Activated CD4-positive, alpha-beta T cell treated with anti-CD3 and anti-CD28 coated beads for 24 hours (primary cell): ENCODE measurements at regions not wholly inside any gene's neighbourhood (a gene's known extent, or its start where the extent isn't known, plus 50 kb on each side); places are given as distances from the start of the nearest gene placed in this dataset.

Experiments
- DNase-seq, 2 donors: peaks; one replicate each; pipeline ENCODE4 v3.0.0-alpha.2; 2020; ENCODE audit warnings: low read depth in 2 of 2

DNA sequence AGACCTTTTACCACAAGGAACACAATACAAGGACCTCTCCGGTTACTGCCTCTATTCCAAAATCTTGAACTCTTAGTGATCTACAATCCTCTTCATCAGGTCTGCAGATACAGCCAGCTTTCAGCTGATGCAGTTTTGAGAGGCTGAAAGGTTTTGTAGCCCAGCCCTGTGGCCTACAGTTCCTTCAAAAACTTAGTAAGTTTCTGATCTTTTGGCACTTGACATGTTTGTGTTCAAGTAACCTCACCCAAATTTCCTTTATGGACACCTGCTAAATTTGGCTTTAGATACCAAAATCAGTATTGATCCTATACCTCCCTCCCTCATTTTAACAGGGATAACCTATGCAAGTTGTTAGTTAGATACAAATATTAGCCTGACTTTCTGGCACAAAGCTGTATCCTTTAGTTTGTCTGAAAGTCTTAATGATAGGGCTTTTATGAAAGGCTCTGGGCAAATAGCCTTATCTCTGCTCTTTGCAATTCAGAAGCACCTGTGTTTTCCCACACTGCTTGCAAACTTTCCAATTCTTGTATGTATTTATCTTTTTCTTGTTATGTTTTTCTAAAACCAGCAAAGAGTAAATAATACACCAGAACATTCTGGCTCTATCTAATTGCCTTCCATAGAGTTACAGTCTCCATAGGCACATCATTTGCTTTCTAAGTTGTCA is 650.5 kb upstream of the KLHL29 start:
- no peak for DNase-seq

DNA sequence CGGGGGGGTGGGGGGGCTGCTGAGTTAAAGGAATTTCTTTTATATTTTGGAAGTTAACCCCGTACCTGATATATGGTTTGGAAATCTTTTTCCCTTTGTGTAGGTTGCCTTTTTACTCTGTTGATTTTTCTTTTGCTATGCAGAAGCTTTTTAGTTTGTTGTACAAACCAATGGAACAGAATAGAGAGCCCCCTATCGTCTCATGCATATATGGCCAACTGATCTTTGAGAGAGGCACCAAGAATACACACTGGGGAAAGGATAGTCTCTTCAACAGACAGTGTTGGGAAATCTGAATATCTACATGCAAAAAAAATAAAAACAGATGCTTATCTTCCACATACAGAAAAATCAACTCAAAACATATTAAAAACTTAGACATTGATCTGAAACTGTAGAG is 647.8 kb upstream of the KLHL29 start:
- DNase-seq = no peak

DNA sequence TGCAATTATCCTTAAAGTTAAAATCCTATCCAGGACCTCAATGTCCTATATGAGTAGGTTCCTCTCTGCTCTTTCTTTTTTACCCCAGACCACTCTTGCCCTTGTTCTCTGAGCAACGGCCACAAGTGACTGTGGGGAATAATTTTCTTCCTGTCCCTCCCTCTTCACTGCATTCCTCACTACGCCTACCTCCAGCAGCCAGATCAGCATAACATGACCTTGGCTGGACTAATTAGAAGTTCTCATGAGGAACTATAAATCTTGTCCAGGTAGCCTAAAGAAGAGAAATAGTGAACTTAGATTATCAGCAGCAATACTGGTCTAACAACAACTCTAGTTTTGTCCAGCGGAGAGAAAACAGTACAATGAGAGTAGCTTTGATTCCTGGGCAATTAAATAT is 643.8 kb upstream of the KLHL29 start:
- no peak for DNase-seq

DNA sequence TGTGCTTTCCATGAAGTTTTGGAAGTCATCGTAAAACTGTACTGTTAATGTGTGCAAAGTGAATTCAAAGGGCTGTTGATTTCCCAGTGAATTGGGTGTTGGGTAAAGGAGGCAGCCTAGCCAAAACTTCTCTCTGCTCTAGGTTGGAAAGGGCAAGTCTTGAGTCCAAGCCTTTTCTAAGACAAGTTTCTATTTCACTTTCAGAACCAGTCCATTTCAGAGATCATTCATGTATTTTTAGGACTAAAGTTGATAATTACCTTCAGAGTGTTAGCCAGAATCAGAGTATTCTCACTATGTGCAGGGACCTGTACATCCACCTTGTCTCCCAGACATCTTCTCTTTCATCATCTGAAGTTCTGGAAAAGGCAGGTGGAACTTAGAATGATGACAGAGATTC is 636.1 kb upstream of the KLHL29 start:
- no peak for DNase-seq

DNA sequence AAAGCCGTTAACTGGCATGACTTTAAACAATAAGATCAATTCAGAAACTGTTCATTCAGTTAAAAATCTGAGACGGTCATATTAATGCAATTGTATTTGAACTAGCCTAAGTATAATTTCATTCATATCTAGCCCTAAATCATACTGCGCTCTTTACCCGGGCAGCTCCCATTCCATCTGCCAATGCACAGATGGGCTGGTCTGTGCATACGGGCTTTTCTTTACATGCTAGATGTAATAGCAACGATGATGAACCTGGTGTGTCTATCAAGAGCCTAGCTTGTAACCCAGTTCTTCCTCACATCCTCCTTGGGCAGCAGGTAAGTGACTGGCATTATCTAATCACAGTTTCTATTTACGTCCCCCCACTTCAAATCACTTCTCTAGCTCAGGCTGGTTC is 631.5 kb upstream of the KLHL29 start:
- no peak for DNase-seq

DNA sequence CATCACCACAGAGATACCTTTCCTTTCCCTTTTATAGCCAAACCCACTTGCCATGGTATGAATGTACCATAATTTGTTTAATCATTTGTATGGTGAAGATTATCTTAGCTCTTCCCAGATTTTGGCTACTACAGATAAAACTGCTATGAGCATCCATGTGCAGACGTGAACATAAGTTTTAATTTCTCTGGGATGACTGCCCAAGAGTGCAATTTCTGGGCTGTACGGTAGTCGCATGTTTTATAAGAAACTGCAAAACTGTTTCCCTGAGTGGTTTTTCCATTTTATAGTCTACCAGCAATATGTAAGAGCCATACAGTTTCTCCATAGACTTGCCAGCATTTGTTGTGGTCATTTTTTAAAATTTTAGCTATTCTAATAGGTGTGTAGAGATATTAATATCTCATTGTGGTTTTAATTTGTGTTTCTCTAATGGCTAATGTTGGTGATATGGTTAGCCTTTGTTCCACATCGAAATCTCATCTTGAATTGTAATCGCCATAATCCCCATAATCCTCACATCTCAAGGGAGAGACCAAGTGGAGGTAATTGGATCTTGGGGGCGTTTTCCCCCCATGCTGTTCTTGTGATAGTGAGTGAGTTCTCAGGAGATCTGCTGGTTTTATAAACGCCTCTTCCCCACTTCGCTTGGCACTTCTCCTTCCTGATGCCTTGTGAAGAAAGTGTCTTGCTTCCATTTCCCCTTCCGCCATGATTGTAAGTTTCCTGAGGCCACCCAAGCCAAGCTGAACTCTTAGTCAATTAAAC is 628.5 kb upstream of the KLHL29 start:
- no peak for DNase-seq

DNA sequence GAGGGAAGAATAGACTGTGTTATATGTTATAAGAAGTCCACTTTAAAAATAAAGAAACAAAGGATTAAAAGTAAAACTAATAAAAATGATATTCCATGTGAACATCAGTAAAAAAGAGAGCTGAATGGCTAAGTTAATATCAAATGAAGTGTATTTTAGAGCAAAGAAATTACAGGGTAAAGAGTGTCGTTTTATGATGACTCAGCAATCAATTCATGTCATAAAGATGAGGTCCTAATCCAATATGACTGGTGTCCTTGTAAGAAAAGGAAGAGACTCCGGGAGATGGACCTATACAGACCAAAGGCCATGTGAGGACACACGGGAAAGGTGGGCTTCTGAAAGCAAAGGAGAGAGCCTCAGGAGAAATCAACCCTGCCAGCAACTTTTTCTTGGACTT is 615.5 kb upstream of the KLHL29 start:
- DNase-seq = no peak

DNA sequence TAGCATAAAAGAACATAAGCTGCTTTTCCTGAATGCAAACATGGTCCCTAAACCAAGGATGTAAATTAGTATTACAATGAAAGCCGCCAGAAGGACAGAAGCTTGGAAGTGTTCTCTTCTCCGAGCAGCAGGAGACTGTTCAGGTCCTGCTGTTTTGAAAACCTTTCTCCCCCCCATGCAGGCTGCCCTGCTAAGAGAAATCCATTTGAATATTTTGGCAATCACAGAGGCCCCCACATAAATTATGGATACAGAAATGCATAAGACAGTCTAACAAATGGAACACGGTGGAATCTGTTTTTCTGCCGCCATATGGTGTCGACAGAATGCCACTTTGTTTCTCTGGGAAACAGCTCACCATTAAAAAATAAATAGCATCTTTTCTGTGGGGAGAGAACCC is 600.4 kb upstream of the KLHL29 start:
- DNase-seq = no peak

DNA sequence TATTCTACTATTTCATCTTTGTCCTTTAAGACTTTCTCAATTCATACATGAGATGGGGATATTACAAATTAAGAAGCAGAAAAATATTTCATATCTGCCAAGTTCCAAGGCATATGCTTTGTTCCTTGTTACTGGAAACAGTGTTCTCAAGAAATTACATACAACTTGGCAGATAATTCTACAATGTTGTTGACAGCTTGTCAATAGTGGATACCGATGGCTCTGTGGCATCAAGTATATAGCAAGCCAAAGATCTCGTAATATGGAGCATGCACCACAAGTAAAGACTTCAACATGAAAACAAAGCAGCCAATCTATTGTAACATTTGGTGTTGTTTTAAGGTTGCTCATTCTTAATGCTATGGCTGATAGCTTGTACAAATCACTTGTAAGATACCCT is 598.2 kb upstream of the KLHL29 start:
- DNase-seq = no peak

DNA sequence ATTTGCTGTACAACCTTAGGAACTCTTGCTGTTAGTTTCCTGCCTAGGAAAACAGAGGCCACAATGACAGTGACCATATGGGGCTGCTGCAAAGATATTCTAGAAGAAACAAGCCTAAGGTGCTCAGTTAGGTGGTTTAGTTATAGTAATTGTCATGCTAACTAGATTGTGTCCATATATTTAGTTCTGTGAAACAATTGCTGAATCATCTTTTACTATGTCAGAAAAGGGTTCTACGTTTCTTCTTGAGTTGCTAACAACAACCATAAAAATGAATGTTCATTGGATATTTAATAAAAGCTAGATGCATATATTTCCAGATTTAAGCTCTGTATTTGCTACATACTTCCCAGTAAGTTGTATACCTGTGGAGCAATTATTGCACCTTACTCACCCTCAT is 597.2 kb upstream of the KLHL29 start:
- DNase-seq = no peak

DNA sequence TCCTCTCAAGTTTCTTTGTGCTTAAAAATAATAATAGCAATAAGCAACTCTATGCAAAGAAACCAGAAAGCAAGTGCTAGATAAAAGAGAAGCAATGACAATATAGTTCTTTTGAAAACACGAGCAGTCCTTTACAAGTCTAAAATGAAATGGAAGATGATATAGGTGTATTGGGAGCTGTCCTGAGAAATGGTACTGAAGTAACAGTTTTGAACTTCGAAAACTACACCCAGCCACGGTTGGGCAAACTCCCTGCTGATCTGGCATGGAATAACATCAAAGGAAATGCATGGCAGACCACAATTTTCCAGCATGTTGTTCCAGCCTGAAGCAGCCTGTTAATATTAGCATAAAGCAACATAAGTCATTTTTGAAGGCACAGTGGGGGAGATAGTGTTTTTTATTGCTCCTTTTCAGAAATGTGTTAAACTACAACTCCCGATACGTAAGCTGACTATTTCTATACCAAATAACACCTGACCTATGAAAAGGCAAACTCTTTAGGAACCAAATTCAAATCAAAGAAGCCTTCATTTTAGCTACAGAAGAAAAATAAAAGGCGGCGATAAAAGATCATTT is 596.1 kb upstream of the KLHL29 start:
- no peak for DNase-seq

DNA sequence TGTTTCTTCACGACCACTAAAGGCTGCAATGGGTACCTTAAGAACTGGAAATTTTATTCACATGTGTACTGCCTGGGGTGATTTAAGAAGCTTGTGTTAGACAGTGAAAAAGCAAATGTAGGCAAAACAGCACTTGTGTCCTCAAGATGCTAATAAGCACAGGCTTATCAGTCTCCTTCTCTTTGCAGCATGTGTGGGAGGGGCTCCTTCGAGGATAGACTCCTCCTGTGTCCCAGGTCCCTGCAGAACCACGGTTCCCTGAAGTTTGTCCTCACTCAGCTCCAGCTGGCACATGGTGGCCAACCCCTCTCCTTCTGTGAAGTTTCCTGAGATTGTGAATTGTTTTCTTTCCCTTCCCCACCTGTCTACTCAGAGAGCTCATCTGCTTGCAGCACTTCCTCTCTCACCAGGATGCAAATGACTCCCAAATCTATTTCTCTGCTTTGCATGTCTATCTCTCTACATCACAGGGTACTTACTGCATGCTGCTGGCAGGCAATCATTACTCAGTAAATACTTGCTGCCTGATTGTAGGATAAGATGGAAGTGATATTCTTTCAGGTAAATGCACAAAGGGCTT is 589.6 kb upstream of the KLHL29 start:
- no peak for DNase-seq

DNA sequence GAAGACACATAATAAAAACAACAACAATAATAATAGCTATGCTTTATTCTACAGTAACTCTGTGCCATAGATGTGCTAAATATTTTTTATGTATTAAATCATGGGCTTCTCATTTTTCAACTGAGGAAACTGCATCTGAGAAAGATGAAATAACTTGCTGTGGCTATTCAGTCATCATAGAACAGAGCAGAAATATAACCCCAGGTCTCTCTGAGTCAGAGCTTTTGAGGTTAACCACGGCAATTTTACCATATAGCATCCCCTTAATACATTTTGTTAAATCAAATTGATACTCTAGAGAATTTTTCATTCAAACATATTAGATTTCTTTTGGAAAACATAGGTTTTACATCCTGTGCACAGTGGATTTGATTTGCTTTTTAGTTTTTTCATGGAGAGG is 586.6 kb upstream of the KLHL29 start:
- DNase-seq = no peak

DNA sequence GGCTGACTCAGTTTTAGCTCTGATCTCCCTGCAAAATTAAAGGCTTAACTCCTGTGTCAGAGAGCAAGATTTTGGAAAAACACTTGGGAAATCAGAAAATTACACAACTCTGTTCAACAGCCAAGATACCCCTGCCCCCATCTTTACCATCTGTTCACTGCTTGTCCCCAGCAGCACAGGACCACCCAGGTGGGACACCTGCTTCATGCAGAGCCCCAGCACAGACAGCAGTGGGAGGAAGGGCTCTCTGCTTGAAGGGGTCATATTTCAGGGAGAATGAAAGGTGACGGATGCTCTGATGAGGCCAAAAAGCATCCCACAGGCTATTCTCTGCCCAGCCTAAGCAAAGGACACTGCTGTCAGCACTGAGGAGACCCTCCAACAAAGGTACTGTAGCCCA is 584.6 kb upstream of the KLHL29 start:
- DNase-seq = no peak

DNA sequence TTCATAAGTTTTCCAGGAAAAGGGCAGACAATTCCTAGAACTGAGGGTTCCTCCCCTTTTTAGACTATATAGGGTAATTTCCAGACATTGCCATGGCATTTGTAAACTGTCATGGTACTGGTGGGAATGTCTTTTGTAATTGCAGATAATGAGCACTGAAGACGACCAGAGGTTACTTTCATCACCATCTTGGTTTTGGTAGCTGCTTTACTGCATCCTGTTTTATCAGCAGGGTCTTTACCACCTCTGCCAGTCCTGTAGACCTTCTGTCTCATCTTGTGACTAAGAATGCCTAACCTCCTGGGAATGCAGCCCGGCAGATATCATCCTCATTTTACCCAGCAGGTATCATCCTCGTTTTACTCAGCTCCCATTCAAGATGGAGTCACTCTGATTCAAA is 583.9 kb upstream of the KLHL29 start:
- DNase-seq = no peak

DNA sequence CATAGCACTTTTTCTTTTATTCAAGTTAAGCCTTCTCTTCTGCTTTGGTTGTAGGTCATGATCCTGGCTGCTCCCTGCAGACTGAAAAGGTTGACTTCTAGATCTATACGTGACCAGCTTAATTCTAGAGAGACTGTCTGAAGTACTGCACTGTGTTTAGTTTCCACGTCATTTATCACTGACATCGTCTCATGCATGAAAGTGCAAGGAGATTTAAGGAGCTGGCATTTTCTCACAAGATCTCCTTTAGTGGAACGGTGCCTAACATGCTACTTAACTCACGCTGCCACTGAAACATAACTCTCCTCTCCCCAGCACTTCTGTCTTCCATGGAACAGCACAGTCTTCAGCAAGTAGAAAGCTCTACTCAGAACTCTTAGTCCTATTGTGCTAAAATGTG is 583.0 kb upstream of the KLHL29 start:
- no peak for DNase-seq

DNA sequence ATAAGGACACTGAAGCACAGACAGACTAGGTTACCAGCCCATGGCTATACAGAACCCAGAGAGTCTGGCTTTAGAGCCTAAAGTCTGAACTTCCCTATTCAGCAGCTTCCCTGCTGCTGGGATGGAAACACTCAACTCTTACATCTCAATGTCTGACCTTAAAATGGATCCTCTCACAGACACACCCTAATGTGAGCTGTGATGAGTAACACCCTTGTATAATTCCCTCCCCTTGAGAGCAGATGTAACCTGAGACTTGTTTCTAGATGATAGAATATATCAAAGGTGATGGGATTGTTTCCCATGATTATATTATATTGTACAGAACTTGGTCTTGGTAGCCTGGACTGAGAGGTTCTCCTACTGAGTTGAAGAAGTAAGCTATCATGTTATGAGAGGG is 577.1 kb upstream of the KLHL29 start:
- DNase-seq = no peak

DNA sequence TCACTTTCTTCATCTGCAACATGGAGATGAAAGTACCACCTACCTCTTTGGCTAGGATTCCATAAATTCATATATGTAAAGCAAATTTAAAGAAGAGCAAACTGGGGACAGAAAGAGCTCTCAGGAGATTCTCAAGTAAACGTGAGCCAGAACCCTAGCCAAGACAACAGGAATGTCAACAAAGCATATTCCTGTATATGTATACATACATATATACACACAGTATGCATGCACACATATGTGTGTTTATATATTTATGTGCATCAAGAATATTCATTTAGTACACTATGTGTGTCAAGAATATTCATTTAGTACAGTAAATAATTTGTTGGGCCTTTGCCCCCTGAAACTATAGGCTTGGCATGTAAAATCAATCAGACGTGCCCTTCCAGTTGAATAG is 574.4 kb upstream of the KLHL29 start:
- no peak for DNase-seq

DNA sequence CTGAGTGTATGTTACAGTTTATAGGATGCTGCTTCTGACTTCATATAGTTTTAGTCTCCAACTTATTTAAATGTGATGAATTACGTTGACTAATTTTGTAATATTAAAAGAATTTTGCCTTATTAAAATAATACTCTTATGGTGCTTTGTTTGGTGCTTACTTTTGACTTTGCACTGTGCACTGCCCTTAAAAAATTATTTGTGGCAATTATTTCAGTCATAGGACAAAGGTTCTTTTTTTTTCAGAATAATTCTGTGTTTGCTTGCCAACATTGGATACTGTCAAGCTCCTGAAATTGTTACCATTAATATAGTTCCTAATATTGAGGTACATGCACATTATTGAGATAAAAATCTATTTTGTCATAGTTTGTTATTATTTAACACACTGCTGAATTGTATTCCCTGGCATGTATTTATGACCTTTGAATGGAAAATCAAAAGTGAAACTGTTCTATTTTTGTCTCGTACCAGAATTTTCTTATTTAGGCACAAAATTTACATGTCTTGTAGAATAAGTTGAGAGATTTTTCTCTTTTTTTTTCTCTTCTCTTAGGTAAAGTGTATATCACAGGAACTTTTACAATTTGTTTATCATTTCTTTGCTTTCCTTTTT is 572.8 kb upstream of the KLHL29 start:
- no peak for DNase-seq

DNA sequence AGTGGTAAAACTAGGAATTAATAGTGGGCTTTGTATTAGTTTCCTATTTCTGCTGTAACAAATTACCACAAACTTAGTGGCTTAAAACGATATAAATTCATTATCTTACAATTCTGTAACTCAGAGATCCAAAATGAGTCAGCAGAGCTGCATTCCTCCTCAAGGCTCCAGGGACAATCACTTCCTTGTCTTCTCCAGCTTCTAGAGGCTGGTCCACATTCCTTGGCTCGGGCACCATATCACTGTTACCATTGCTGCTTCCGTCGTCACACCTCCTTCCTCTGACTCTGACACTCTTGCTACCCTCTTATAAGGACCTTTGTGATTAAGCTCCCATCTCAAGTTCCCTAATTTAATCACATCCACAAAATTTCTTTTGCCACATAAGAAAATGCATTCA is 567.8 kb upstream of the KLHL29 start:
- DNase-seq = no peak

DNA sequence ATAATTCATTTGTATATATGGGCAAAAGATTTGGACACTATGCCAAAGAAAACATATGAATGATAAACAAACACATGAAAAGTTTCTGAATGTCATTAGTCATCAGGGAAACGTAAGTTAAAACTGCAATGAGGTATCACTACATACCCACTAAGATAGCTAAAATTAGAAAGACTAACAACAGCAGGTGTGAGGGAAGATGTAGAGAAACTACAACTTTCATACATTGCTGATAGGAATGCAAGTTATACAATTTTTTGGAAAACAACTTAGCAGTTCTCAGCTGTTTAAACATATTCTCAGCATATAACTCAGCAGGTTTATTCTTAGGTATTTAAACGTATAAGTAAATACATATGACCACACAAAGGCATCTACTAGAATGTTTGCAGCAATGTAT is 563.5 kb upstream of the KLHL29 start:
- no peak for DNase-seq

DNA sequence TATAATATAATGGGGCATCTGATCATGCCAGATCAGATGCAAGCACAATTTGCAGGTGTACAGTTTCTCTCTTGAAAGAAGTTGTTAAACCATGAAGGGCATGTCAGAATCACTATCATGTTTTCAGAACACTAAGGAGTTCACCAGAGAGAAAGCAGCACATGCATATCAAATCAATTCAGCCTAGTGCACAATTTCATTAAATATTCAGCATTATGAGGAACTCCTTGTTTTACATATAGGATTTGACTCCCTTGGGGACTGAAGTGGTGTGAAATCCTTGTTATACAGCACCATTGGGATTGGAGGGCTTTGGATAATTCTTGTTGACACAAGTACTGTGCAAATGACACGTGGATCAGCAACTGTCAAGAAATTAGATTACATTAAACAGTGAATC is 562.1 kb upstream of the KLHL29 start:
- no peak for DNase-seq

DNA sequence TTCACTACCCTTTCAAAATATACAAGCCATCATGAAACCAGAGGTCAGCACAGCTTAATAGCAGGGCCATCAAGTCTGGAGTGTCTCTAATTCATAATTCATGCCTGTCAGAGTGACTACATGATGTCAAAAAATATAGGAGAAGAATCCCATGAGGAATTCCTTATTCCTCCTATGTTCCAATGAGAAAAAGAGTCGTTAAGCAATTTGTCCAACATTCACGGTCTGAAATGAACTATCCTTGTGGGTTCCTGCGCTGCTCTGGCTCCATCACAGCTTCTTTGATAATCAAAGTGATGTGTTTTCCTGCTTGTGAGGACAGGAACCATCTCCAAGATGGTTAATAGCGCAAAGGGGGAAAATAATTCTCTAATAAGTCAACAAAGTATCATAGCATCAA is 560.4 kb upstream of the KLHL29 start:
- DNase-seq = no peak
